Activated CD8-positive, alpha-beta T cell treated with anti-CD3 and anti-CD28 coated beads for 36 hours (primary cell): ENCODE measurements at regions not wholly inside any gene's neighbourhood (a gene's known extent, or its start where the extent isn't known, plus 50 kb on each side); places are given as distances from the start of the nearest gene placed in this dataset.

Experiments
- ATAC-seq: fragments of 200-7000 bp; cut with Tn5 transposase; one replicate; pipeline ENCODE4 v1.10.0; 2021; ENCODE audit warnings: mild to moderate bottlenecking, moderate library complexity
- CTCF ChIA-PET: fragments of 350-600 bp; sonication (Branson Sonifier 250); formaldehyde crosslinking; loops from one replicate; lab custom pipeline; 2021; ENCODE audit warnings: antibody characterized with exemption; lab: Charles Lee
- POLR2A ChIA-PET: fragments of 350-600 bp; sonication (Branson Sonifier 250); formaldehyde crosslinking; loops from one replicate; lab custom pipeline; 2021; ENCODE audit warnings: antibody characterized with exemption; lab: Charles Lee
- DNase-seq: peaks from one replicate; pipeline ENCODE4 v3.0.0-alpha.2; 2020
- H3K27ac Mint-ChIP-seq: one replicate; pipeline ENCODE4 v1.8.0; 2021; ENCODE audit warnings: mild to moderate bottlenecking, mixed read lengths
- H3K27me3 Mint-ChIP-seq: one replicate; pipeline ENCODE4 v1.8.0; 2021; ENCODE audit warnings: mixed read lengths
- H3K36me3 Mint-ChIP-seq: one replicate; pipeline ENCODE4 v1.8.0; 2021; ENCODE audit warnings: low read depth, mixed read lengths
- H3K4me1 Mint-ChIP-seq: one replicate; pipeline ENCODE4 v1.8.0; 2021; ENCODE audit warnings: low read depth, mixed read lengths
- H3K4me3 Mint-ChIP-seq: one replicate; pipeline ENCODE4 v1.8.0; 2021; ENCODE audit warnings: mild to moderate bottlenecking, moderate library complexity, mixed read lengths
- H3K9me3 Mint-ChIP-seq: one replicate; pipeline ENCODE4 v1.8.0; 2021; ENCODE audit warnings: mixed read lengths
- CTCF ChIP-seq: fragments of 200-600 bp; IDR thresholded peaks from one replicate; pipeline ENCODE4 v1.8.0; 2022; ENCODE audit warnings: antibody characterized with exemption, mild to moderate bottlenecking
- intact Hi-C: fragments of 100-400 bp; cut with micrococcal nuclease; formaldehyde crosslinking; loops from one replicate; pipeline ENCODE4 v1.10.0; 2022

DNA sequence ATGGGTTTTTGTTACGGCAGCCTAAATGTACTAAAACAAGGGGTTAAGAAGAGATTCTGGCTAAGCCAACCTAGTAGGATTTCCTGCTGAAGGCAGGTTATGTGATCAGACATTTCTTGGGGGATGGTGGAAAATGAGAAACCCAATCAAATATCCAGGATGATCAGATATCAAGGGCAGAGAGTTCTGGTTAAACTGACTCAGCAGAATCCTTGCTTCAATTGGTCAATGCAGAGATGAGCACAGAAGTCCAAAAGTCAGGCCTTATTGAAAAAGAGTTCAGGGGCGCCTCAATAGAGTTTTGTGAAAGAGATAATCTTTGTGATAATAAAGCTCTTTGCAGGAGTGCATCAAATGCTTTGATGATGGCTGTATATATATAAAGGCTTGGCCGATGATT lies 237.1 kb downstream of the AMY1C start:
- H3K27ac Mint-ChIP-seq = no peak overlapping the region
- TF ChIP-seq CTCF = no peak
- H3K4me3 Mint-ChIP-seq = no peak overlapping the region
- CTCF ChIA-PET = no interaction called here
- no peaks in the 10 kb centered on the region for H3K27me3 Mint-ChIP-seq
- no peaks in the 10 kb centered on the region for H3K4me1 Mint-ChIP-seq
- no peak for DNase-seq
- no peak for ATAC-seq
- H3K36me3 Mint-ChIP-seq = no peaks in the 10 kb centered on the region
- H3K9me3 Mint-ChIP-seq = peaks cover 21% of the 10 kb centered on the region
- intact Hi-C loops = no loop called here
- POLR2A ChIA-PET = no interaction called here

GRCh38 chr1:103997631-103998030 lies 247.9 kb downstream of the AMY1C start:
- no peaks in the 10 kb centered on the region for H3K27me3 Mint-ChIP-seq
- ChIA-PET CTCF (no interaction called here), POLR2A (no interaction called here)
- no peaks in the 10 kb centered on the region for H3K36me3 Mint-ChIP-seq
- H3K4me1 Mint-ChIP-seq = no peaks in the 10 kb centered on the region
- H3K27ac Mint-ChIP-seq = no peak overlapping the region
- no peak overlapping the region for H3K4me3 Mint-ChIP-seq
- intact Hi-C loops = no loop called here
- TF ChIP-seq CTCF = no peak
- peaks cover 3% of the 10 kb centered on the region for H3K9me3 Mint-ChIP-seq
- ATAC-seq (no peak), DNase-seq (no peak)

- POLR2A ChIA-PET = no interaction called here
- ATAC-seq = no peak
- H3K4me1 Mint-ChIP-seq = no peaks in the 10 kb centered on the region
- no peak overlapping the region for H3K27ac Mint-ChIP-seq
- H3K27me3 Mint-ChIP-seq = no peaks in the 10 kb centered on the region
- H3K9me3 Mint-ChIP-seq = peaks cover 10% of the 10 kb centered on the region
- H3K4me3 Mint-ChIP-seq = no peak overlapping the region
- DNase-seq = no peak
- TF ChIP-seq CTCF = no peak
- H3K36me3 Mint-ChIP-seq = no peaks in the 10 kb centered on the region
- intact Hi-C loops = no loop called here
- CTCF ChIA-PET = no interaction called here
These were observed 269.4 kb downstream of the AMY1C start for GRCh38 chr1:104018922-104019674.

- no peak for TF ChIP-seq CTCF
- ATAC-seq (no peak), DNase-seq (no peak)
- intact Hi-C loops = no loop called here
- no peaks in the 10 kb centered on the region for H3K27me3 Mint-ChIP-seq
- peaks cover 10% of the 10 kb centered on the region for H3K9me3 Mint-ChIP-seq
- ChIA-PET POLR2A (no interaction called here), CTCF (no interaction called here)
- H3K4me1 Mint-ChIP-seq = no peaks in the 10 kb centered on the region
- no peak overlapping the region for H3K4me3 Mint-ChIP-seq
- no peaks in the 10 kb centered on the region for H3K36me3 Mint-ChIP-seq
- H3K27ac Mint-ChIP-seq = no peak overlapping the region
These were observed 270.0 kb downstream of the AMY1C start for GRCh38 chr1:104019675-104020049.

DNA sequence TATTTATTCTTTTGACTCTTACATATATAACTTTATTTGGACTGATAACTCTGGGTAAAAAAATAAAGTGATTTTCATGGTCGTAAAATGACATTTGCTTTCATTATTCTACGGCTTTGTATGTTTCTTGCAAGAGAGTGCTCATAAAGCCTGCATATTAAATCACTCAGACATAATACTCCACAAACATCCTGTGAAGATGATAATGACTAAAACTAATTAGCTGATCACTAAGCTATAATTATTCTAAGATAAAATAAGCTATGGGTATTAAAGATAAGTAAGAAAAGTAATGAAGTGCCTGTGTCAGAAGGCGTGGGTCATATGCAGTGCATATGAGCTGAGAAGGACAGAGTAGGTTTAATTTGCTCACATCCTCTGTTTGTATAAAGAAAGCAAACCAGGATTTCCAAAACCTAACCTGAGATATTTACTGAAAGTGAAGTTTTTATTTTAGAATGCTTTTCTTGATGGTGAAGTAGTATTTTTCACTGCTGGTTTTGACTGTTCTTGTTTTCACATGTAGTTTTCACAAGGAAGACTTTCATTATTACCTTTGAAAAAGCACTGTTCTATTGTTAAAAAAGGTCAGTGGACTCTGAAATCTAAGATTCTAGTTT lies 278.8 kb downstream of the AMY1C start:
- ATAC-seq (no peak), DNase-seq (no peak)
- Mint-ChIP-seq H3K4me1 (no peaks in the 10 kb centered on the region), H3K27ac (no peak overlapping the region), H3K4me3 (no peak overlapping the region), H3K36me3 (no peaks in the 10 kb centered on the region), H3K27me3 (no peaks in the 10 kb centered on the region), H3K9me3 (peaks cover 3% of the 10 kb centered on the region)
- intact Hi-C loops = no loop called here
- TF ChIP-seq CTCF = no peak
- ChIA-PET POLR2A (no interaction called here), CTCF (no interaction called here)
